Fibroblast of skin of abdomen (primary cell): ENCODE measurements at regions not wholly inside any gene's neighbourhood (a gene's known extent, or its start where the extent isn't known, plus 50 kb on each side); places are given as distances from the start of the nearest gene placed in this dataset.

Source experiments
- DNase-seq: peaks from one replicate; pipeline ENCODE4 v3.0.0-alpha.2; 2013

DNA sequence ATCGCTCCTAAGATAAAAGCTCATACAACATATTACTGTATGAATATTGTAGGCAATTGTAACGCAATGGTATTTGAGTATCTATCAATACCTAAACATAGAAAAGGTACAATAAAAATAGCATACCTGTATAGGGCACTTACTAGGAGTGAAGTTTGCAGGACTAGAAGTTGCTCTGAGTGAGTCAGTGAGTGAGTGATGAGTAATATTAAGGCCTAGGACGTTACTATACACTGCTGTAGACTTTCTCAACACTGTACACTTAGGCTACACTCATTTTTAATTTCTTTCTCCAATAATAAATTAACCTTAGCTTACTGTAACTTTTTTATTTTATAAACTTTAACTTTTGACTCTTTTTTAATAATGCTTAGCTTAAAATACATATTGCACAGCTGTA, 546.9 kb downstream of the HACE1 start:
- no peak for DNase-seq

DNA sequence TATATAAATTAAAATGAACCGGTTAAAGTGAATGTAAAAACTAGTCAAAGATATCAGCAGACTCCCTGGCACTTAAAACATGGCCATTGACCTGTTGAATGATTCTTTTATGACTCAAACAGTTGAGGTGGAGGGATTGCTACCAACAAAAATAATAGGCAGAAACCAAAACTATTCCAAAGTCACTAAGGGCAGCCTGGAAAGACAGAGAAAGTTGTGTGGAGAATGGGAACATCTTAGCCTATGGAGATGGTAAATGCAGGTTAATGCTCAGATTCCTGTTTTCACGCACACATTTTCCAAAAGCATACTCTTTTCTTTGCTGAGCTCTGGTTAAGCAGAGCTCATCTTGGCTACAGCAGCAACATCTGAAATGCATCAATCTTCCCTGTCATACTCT, 553.5 kb downstream of the HACE1 start:
- peak; percentile 19 for DNase-seq

DNA sequence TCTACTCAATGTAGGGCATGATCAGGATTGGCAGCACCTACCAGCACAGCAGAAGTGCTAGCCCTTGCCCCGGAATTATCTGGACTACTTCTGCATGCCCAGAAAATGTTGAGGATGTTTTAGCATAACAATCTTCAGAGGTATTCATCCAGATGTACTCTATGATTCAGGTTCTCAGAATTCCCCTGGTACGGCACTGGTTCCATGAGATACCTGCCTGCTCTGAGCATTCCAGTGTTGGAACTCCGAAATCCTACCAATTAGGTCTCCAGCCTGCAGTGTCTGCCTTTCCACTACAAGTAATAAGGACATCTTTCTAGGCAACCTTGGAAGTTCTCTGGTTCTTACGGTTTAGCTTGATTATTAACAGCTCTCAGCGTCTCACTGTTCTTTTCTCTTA, 554.5 kb downstream of the HACE1 start:
- DNase-seq: no peak

DNA sequence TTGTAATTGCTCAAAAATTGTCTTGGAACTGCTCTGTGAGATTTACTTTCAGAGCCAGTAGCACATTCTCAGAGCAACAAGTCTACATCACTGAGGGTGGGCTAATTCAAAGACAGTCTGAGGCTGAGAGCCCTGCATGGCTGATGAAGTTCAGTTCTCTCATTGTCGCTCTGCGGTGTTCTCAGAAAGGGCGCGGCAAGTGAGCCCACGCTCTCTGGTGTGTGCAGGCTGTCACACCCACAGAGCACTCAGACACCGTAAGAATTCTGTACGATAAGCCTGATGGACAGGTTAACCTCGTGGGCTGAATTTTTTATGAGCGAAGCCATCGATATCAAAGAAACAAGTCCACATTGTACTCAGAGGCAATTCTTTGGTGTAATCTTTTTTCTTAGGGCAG, 557.8 kb downstream of the HACE1 start:
- no peak for DNase-seq

DNA sequence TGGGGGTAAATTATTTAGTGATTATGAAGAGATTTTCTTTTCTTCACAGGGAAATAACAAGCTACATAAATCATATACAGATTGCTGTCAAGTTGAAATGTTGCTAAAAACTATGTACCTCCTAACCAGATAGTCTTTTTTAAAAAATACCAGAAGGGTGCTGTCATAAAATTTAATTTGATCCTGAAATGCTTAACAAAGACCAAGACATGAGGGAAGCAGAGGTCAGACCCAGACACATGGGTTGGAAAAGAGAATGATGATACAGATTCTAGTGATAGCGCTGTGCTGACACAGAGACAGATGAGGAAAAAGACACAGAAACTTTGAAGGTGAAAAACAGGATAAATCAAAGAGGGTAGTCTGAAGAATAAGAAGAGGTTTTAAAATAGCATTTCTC, 573.1 kb downstream of the HACE1 start:
- DNase-seq: peak; percentile 10

DNA sequence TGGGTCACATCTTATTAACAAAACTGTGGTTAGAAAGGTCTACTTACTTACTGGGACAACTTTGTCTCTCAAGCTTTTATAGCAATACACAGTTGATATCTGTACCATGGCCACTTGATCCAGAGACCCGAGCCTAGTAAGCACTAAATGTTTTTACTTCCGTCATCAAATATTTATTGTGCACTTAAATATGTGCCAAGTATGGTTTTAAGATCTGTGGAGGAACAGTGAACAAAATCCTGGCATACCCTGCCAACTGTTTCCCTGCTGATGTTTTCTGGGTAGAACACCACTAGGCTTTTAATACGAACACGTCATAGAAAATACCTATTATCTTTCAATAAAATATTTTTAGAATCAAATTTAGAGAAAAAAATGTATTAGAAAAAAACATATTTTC, 574.8 kb downstream of the HACE1 start:
- DNase-seq: no peak

DNA sequence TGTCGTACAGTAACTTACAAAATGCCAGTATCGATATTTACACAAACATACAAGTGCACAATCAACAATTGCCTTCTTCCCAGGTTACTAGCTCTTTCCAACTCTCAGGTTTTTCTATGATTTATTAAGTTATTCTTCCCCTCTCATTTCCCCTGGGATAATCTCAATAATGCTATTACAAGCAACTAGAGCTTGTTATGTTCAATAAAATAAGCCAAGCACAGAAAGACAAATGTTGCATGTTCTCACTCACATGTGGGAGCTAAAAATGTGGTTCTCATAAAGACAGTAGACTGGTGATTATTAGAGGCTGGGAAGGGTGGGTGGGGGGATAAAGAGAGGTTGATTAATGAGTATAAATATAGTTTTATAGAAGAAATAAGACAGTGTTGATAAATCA, 577.1 kb downstream of the HACE1 start:
- DNase-seq: no peak

DNA sequence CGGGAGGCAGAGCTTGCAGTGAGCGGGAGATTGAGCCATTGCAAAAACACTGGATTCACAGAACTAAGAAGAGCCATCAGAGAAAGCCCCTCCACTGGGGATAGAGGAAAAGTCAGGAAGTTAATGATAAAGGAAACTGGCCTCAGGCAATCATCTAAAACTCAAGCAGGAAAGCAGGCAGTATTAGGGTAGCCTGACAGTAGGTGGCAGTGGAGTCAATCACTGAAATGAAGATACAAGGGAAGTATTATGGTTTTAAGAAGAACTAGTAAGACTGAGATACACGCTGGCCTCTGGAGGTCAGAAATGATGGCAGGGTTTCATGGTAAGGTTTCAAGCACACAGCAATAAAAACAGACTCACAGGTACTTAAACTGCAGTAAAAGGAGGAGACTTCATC, 578.3 kb downstream of the HACE1 start:
- DNase-seq: no peak

DNA sequence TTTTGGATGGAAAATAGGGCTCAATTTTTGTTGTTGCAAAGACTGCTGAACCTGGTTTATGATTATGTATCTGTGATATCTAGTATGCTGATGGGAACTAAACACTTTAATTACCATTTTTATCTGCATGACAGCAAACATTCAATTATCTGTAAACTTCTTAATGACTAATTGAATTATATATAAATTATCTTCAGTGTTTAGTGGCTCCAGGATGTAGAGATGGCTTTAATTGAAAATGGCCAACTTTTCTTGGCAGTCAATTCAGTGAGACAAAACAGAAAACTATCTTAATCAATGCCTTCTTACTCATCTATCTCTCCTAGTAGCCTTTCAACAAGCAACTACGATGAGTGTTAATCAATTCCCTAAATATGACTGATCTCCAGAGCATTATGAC, 591.3 kb downstream of the HACE1 start:
- DNase-seq: no peak

DNA sequence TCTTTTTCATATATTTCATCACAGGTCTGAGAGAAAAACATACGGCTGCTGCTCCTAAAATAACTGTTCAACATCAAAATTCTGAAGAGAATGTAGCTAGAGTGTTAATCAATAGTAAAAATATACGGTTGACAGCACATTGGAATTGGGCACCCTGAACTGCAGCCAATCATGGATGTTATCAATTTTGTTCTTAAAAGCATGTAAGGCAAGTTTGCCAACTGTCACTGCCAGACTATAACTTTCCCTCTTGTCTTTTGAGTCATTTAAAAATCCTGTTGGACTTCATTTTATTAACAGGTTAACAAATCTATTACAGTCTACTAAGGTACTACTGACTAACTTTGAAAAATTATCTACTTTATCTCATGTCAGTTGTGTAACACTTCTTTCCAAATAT, 592.8 kb downstream of the HACE1 start:
- no peak for DNase-seq

DNA sequence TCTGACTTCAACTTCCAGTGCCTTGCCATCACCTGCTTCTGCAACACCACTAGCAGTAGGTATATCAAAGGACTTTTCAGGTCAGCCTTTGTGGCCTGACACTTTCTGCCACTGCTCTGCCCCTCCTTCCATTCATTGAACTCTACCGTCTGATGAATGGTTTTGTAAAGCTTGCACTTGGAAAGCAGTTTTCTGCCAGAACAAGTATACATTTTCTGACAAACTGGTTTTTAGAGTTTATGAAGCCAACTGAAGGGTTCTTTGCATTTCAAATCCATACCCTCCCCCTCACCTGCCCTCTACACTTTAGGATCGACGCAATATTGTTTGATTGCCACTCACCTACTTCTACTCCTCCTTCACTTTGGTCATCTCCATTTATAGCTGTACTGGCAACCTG, 603.1 kb downstream of the HACE1 start:
- no peak for DNase-seq

DNA sequence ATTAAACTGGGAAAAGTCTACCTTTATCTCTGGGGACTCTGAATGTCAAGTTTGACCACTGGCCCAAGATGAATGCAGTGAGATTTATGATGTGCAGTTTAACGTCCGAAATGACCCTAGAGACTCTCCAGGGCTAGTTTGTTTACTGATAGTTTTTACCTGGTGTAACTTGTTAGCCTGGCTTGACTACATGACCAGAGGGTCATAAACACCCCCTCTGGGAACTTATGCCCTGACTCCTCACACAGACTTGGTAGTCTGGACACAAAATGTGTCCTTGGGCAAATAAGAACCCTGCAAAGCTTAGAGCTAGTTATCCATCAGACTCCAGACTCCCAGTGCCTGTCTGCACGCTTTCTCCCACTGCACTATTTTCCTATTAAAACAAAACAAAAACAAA, 606.5 kb downstream of the HACE1 start:
- no peak for DNase-seq

DNA sequence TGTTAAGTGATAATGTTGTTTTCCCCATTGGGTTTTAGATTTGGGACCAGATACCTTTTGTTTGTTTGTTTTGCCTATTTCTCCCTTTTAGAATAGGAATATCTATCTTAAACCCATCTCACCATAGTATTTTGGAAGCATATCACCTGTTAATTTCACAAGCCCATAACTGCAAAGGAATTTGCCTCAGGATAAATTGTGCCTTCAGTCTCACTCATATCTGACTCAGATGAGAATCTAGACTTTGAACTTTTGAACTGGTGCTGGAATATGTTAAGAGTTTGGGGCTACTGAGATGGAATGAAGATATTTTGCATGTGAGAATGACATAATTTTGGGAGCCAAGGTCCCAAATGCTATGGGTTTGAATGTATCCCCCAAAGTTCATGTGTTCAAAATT, 607.4 kb downstream of the HACE1 start:
- no peak for DNase-seq

DNA sequence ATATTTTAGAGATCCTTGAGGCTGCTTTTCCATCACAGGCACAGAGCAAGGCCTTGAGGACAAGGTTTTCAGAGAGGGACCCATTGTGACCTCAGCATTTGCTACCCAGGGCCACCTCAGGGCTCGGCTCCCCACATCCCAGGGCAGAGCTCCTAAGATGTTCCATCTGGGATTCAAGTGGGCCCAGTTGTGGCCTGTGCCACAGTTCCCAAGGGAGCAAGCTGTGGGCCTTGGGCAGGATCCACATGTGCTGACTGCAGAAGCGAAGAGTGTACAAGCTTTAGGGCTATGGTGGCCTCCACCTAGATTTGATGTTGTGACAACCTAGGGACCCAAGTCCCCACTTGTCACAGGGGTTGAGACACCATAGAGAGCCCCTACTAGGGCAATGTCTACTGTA, 608.1 kb downstream of the HACE1 start:
- no peak for DNase-seq

DNA sequence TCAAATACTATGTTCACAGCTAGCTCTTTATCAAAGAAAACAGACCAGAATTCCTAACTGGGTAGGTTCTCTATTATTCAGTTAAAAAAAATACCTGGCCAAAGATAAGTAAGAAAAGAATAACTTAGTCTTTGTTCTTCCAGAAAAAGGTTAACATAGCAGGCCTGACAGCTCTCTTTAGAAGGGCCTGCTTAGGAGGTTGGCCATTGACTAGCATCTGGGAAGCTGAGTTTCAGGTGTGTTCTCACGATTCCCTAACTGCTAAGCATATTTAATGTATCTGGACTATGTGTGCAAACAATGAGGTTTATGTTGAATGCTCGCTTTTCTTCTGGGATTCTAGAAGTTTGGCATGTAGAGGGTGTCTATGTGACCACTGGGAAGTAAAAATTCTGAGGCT, 618.9 kb downstream of the HACE1 start:
- no peak for DNase-seq

DNA sequence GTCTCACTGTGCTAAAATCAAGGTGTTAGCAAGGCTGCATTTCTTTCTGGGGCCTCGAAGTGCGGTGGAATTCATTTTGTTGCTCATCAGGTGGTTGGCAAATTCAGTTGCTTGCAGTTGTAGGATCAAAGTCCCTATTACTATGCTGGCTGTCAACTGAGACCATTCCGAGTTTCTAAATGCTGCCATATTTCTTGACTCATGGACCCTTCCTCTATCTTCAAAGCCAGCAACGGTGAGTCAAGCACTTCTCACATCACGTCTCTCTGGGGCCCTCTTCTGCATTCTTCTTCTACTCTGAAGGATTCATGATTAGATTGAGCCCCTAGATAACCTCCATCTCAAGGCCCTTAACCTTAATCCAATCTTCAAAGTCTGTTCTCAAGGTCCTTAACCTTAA, 619.7 kb downstream of the HACE1 start:
- DNase-seq: no peak

DNA sequence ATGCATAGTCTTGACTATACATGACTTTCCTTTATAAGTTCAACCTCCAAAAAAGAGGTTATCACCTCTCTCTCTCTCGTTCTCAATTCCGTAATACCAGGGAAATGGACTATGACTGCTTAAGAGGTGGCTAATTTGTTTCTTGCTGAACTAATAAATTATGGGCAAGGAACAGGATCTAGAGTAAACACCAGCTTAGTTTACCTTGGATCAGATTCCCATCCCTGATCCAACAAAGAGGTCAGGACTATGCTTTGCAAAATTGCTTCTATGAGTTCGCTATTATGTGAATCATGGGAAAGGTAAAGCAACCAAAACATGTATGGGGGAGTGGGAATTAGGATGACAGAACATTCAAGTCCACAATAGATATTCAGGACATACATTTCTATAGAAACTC, 630.7 kb downstream of the HACE1 start:
- no peak for DNase-seq

DNA sequence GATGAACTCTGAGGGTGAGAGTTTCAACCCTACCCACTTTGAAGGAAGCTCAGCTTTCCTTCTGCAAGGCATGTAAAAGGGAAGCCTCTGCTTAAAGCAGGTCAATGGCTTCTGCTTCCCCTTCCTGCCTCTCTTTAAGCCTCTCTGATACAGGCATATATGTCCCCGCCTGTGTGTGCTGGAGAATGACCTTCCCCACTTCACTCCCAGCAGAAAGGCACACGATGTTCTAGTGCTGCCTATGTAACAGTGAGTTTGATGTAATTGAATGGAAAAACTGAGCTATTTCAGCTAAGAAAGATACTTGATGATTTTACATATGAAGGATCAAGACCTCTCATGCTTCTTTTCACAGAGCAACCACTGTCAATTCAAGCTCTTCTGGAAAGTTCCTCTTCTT, 632.2 kb downstream of the HACE1 start:
- no peak for DNase-seq

DNA sequence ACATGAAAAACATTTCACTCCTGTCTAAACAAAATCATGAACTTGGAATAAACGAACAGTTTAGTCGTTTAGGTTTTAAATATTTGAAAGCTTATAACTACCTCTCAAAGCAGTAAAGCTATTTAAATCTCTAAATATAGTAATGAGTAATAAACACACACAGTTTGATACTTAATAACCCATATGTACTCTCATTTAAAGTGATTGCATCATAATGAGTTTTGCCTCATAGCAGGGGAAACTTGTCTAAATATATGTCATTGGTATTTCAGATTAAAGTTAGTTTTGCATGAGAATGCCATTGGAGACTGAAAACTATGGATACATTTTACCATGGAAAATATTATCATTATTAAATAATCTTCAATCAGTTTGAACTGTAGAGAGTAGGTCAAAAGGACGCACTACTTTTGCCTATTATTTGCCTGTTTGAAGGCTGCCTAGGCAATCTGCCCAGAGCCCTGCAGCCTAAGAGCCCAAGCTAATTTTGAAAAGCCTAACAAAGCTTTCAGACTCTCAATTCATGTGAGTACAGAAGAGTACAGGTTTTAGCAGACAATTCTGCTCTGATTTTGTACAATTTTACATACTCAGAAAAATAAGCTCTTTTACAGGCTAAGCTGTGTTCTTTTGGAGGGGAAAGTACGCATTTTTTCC, 632.8 kb downstream of the HACE1 start:
- DNase-seq: no peak

DNA sequence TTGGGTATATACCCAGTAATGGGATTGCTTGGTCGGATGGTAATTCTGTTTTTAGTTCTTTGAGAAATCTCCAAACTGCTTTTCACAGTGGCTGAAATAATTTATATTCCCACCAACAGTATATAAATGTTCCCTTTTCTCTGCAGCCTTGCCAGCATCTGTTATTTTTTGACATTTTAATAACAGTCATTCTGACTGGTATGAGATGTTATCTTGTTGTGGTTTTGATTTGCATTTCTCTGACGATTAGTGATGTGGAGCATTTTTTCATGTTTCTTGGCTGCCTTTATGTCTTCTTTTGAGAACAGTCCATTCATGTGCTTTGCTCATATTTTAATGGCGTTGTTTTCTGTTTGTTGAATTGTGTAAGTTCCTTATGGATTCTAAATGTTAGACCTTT, 641.6 kb downstream of the HACE1 start:
- DNase-seq: peak; percentile 28

DNA sequence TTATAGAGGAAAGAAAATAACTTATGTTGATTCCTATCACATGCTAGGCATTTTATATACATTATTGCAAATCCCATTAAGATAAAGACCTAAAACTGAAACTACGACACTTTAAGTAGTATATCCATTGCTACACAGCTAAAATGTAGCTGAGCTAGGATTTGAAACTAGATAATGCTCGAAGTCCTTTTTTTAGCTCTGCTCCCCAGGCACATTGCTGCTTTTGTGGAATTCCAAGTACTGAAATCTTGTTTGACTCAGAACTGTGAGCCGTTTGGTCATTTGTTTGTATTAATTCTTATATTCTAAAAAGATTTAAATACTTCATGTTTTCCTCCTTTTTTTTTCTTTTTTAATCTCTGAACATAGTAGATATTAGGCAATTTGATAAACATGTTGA, 644.8 kb downstream of the HACE1 start:
- DNase-seq: no peak

DNA sequence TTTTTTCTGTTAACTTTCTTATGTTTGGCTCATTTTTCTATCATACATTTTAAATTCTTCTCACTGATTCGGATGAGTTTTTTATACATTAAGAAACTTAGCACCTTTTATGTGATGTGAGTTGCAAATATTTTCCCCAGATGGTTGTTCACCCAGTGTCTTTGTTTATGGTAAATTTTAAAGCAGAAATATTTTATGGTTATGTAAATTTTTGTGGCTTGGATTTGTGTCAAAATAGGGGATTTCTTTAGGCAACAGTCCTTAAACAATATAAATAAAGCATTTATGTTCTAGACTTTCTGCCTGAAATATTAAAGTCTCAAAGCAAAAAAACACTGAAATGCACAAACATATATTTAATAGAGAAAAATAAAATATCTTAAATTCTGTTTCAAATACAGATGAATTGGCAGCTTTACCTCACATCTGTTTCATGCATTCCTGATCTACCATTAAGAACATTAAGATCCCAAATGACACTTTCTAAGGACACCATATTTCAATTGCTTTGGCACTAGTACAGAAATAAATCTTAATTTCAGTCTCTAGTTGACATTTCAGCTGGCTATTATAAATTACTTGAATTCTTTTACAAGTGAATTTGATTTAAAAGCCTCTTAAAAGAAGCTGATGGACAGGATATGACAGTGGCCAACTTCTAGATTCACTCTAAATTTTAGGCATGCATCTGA, 646.6 kb downstream of the HACE1 start:
- peak; percentile 16 for DNase-seq

DNA sequence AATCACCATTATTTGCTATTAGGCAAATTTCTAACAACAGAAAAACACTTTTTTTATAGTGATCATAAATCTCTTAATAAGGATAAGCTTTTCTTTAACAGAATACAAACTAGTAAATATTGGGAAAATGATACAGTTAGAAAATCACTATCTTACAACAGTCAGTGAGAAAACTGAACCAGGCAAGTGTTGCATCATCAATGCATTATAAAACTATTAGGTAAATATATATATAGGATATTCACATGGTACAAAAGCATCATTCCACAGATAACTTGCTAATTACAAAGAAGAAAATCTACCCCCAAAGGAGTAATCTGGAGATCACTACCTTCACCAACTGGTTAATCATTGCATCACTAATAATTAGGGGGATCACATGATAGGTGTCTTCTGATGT, 652.1 kb downstream of the HACE1 start:
- no peak for DNase-seq

DNA sequence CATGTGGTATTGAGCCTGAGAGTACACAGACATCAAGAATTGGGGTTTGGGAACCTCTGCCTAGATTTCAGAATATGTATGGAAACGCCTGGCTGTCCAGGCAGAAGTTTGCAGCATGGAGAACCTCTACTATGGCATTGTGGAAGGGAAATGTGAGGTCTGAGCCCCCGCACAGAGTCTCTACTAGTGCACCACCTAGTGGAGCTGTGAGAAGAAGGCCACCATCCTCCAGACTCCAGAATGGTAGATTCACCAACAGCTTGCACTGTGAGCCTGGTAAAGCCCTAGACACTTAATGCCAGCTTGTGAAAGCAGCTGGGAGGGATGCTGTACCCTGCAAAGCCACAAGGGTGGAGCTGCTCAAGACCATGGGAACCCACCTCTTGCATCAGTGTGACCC, 658.2 kb downstream of the HACE1 start:
- no peak for DNase-seq

DNA sequence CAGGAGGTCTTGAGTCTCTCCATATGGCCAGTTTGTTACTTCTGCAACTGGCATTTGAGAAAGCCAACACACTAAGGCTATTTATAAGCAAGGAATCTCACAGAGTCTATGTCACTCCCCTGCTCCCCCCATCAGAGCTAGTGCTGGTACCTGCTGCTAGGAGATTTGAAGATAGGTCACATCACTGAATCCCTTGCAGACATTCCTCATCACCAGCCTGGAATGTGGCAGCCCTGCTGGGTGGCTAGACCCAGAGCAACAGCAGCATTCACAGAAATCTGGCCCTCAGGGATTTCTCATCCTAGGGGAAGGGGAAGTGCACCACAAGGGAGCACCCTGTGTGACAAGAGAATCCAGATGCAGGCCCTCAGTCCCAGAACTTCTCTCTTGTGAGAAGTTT, 672.1 kb downstream of the HACE1 start:
- DNase-seq: no peak
